Stimulated activated naive CD4-positive, alpha-beta T cell (primary cell): ENCODE measurements at regions not wholly inside any gene's neighbourhood (a gene's known extent, or its start where the extent isn't known, plus 50 kb on each side); places are given as distances from the start of the nearest gene placed in this dataset.
"Not testable (repeated sequence)": the region's sequence is repeated elsewhere in the genome, so short reads cannot be mapped to it uniquely, and the experiment has no call there.

ENCODE experiments used
- DNase-seq, 6 experiments: peaks; one replicate each; lab custom pipeline; 2025; lab: John Stamatoyannopoulos, UW

DNA sequence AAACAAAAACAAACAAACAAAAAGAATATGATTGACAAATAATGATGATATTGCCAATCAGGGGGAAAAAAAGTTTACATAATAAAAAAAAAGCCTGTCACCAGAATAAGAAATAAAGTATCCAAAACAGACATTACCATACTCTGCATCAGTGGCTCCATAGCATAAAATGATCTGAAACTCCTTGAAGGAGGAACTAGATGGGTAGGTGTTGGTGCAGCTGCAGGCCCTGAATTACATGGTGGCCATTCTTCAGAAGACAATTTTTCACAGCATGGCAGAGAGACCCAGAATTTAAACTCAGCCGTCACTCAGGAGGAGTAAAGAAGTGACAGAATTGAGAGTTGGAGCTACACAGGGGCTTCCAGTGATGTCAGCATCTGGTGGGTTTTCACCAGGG lies 60.2 kb downstream of the GLUL start:
- no peak for DNase-seq

- DNase-seq = no peak
Measured at GRCh38 chr1:182330303-182330702, 61.3 kb downstream of the GLUL start.

DNA sequence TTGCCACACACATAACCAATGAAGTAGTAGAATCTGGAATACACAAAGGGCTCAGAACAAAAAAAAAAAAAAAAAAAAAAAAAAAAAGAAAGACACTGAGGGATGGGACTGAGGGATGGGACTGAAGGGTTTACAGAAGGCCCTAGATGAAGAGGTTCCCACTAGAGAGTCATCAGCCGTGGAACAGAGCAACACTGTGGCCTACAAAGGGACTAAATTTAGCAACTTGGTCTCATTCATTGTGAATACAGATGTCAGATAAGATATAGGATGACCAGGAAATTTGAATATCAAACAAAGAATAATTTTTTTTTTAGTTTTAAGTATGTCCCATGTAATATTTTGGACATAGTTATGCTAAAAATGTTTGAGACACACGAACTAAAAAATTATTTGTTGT lies 62.1 kb downstream of the GLUL start:
- DNase-seq = no peak

GRCh38 chr1:182328591-182328990 lies 63.0 kb downstream of the GLUL start:
- DNase-seq = no peak

- DNase-seq = no peak
Measured at GRCh38 chr1:182325339-182325738, 66.3 kb downstream of the GLUL start.

GRCh38 chr1:182321532-182321931 lies 70.1 kb downstream of the GLUL start:
- not testable (repeated sequence) for DNase-seq

GRCh38 chr1:182317611-182318161 lies 73.9 kb downstream of the GLUL start:
- no peak for DNase-seq

DNA sequence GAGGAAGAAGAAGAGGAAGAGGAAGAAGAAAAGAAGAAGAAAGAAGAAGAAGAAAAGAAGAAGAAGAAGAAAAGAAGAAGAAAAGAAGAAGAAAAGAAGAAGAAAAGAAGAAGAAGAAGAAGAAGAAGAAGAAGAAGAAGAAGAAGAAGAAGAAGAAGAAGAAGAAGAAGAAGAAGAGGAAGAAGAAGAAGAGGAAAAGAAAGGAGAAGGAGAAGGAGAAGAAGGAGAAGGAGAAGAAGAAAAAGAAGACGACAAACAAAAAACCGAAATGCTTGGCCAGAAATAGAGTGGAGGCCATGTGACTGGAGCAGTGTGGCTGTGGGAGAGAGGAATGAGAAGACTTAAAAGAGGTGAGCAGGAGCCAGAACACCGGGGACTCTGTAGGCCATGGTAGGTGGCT lies 75.1 kb downstream of the GLUL start:
- not testable (repeated sequence) for DNase-seq

GRCh38 chr1:182315167-182315556 lies 76.4 kb downstream of the GLUL start:
- no peak for DNase-seq

DNA sequence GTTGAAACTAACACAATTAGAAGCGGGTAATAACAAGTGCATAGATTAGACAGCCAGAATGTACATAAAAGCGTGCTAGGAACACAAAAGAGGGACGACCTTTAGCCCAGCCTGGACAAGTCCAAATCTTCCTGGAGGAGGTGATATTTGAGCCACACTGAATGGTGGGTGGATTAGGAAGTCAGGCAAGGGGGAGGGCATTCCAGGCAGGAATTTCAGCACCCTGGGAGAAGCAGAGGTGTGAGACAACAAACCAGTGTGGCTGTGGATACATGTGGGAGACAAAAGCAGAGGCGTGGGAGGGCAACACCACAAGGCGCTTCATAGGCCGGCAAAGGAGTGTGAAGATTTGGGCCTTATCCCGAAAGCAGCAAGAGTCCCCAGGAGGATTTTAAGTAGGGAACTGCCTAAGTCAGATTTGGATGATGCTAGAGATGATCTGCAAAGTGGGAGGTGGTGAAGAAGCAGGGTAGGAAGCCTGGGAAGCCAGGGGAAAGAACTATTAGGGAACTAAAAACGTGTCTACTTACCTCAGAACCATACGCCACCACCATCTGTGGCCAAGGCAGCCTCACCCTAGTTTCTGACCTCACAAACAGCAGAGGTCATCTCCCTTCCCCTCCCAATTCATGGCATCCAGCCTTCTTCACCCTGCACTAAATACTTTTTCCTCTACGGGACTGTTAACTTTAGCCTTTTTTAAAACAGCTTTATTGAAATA lies 81.8 kb downstream of the GLUL start:
- DNase-seq = no peak

DNA sequence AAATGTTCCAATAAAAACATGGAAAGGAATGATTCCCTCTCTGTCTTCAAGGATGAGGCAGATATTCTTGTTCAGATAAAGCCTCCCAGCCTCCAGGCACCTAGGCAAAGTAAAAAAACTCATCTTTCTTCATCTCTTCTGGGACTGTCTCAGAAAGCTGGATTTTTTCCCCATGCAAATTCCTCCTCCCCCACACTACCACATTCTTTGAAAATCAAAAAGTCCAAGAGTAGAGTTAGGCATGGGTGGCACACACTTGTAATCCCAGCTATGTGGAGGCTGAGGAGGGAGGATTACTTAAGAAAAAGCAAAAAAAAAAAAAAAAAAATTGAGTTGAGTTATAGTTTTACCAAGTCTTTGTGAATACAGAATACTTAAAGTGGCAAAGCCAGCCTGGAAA lies 82.8 kb downstream of the GLUL start:
- DNase-seq = no peak

DNA sequence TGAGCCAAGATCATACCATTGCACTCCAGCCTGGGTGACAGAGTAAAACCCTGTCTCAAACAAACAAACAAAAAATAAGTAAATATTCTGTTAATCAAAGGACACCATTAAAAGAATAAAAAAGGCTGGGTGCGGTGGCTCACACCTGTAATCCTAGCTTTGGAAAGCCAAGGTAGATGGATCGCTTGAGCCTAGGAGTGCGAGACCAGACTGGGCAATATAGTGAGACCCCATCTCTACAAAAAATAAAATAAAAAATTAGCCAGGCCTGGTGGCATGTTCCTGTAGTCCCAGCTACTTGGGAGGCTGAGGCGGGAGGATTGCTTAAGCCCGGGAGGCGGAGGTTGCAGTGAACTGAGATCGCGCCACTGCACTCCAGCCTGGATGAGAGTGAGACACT lies 84.1 kb downstream of the GLUL start:
- DNase-seq = not testable (repeated sequence)

- no peak for DNase-seq
Measured at GRCh38 chr1:182305861-182306260, 85.7 kb downstream of the GLUL start.

DNA sequence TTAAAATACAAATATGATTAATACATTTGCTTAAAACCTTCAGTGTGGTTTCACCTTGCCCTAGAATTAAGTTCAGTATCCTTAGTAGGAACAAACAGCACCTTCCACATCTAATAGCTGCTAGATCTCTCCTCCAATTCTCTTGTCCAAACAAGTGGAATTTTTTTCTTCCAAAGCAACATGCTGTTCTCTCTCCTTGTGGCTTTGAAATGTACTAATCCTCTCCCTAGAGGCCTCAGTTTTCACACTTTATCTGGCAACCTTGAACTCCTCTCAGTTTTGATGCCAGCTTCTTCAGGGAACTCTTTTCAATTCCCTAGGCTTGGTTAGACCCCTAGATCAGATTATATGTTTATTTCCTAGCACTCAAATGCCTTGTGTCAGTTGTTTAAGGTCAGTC lies 87.0 kb downstream of the GLUL start:
- no peak for DNase-seq

DNA sequence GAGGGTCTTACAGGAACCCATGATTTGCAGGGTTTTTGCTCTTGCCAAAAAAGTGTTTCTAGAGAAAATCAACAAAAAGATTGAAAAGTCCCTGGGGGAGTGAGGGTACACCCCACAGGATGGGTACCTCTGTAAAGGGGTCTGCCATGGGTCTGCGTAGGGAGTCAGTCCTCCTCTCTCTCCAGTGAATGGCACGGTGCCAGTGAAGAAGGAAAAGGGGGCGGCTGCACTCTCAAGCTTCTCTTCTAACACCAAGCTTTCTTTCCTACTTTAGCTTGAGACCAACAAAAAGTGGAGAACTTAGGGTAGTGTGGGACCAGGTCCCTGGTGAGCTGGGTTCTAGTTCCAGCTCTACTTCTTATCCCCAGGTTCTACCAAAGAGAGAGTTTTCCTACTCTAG lies 87.4 kb downstream of the GLUL start:
- no peak for DNase-seq

- no peak for DNase-seq
Measured at GRCh38 chr1:182303778-182304177, 87.8 kb downstream of the GLUL start.

GRCh38 chr1:182301467-182302198 lies 90.0 kb downstream of the GLUL start:
- DNase-seq = peak in 2 of 6 experiments; percentile 12 to 15

DNA sequence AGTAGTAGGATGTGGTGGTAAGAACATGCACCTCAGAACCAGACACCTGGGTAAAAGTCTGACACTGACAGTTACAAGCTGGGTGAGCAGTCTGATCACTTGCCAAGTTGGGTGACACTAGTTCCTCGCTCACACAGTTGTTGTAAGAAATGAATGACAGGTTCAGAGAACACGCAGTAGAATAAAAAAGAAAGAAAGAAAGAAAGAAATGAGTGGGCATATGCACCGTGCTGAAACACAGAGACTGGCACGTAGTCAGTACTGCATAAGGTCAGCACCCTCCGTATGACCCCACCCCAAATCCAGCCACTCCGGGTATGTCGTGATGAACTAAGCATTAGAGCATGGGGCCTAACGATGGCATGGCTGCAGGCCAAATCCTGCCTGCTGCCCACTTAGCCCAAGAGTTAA lies 90.6 kb downstream of the GLUL start:
- DNase-seq = peak in 3 of 6 experiments; percentile 38 to 46 (median 45)

- DNase-seq = peak in 2 of 6 experiments; percentile 7 to 21
Measured at GRCh38 chr1:182299728-182300616, 91.6 kb downstream of the GLUL start.

- DNase-seq = not testable (repeated sequence)
Measured at GRCh38 chr1:182299054-182299727, 92.4 kb downstream of the GLUL start.

DNA sequence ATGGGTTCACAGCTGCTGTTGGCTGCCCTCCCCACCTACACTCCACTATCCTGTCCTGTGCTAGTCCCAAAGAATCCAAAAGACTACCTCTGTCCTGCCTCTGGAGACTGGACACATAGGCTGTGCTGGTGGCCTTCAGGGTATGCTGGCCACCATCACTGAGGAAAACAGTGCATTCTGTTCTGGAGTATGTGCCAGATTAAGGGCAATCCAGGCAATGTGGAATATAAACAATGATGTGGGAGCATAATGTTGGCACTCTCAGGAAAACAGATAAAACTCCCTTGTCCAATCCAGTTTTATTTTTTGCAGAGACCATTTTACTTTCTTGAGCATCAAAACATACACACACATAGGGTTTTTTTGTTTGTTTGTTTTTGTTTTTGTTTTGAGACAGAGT lies 94.3 kb downstream of the GLUL start:
- DNase-seq = no peak

DNA sequence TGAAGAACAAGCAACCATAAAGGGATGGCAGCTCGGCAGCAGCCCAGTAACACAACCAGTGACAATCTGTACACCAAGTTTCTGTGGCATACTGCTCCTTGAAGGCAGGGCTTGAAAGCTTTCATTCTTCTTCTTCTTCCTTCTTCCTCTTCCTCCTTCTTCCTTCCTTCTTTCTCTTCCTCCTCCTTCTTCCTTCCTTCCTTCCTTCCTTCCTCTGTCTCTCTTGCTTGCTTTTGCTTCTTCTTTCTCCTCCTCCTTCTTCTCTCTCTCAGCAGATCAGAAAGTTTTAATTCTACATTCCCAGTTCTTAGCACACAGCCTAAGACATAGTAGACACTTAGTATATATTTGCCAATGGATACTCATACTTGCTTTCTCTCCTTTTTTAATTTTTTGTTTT lies 95.9 kb downstream of the GLUL start:
- DNase-seq = no peak
